ENCODE measurements at regions not wholly inside any gene's neighbourhood (a gene's known extent, or its start where the extent isn't known, plus 50 kb on each side); places are given as distances from the start of the nearest gene placed in this dataset.

DNA sequence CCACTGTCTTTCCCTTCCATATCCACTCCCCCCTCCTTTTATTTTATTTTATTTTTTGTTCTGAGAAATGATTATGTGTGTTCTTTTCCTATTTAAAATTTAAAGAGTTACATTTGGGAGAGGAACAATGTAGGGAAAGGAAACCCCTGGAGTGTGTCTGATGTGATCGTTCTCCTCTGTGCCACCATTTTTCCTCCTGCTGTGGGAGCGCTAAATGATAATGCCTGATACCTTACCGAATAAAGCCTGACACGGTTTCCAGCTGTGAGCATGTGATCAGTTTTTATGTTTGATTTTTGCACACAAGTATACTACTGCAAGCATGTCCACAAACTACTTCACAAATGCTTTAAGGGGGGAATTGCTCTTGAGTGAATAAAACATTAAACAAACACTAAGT is 317.8 kb upstream of the FANCL start:
- TF ChIP-seq, protein P1, sequence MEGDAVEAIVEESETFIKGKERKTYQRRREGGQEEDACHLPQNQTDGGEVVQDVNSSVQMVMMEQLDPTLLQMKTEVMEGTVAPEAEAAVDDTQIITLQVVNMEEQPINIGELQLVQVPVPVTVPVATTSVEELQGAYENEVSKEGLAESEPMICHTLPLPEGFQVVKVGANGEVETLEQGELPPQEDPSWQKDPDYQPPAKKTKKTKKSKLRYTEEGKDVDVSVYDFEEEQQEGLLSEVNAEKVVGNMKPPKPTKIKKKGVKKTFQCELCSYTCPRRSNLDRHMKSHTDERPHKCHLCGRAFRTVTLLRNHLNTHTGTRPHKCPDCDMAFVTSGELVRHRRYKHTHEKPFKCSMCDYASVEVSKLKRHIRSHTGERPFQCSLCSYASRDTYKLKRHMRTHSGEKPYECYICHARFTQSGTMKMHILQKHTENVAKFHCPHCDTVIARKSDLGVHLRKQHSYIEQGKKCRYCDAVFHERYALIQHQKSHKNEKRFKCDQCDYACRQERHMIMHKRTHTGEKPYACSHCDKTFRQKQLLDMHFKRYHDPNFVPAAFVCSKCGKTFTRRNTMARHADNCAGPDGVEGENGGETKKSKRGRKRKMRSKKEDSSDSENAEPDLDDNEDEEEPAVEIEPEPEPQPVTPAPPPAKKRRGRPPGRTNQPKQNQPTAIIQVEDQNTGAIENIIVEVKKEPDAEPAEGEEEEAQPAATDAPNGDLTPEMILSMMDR (conservative IDR thresholded peaks at IDR 0.05; ENCODE audit: low read depth, low read length): no peak
- H3K4me3 ChIP-seq (ENCODE audit: low read length): no peak overlapping the region
- no peak for DNase-seq (ENCODE audit: low read depth)

DNA sequence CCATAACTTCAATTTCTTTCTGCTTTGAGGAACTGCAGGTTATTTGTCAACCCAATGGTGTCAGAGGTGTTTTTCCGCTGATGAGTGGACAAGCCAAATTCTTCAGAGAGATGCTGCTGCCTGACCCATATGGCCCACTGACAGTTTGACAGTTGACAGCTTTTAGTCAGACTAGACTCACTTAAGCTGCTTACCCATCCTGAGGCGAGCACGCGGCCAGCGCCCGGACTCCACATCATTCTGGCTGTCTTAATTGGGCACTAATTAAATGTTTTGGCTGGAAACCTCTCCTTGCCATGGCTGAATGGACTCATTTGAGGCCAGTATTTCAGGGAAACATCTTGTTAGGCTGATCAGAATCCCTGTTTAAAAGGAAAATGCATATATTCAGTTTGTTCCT is 316.1 kb upstream of the FANCL start:
- DNase-seq (ENCODE audit: low read depth): no peak
- H3K4me3 ChIP-seq (ENCODE audit: low read length): no peak overlapping the region
- TF ChIP-seq, protein P1 (conservative IDR thresholded peaks at IDR 0.05; ENCODE audit: low read depth, low read length): no peak

DNA sequence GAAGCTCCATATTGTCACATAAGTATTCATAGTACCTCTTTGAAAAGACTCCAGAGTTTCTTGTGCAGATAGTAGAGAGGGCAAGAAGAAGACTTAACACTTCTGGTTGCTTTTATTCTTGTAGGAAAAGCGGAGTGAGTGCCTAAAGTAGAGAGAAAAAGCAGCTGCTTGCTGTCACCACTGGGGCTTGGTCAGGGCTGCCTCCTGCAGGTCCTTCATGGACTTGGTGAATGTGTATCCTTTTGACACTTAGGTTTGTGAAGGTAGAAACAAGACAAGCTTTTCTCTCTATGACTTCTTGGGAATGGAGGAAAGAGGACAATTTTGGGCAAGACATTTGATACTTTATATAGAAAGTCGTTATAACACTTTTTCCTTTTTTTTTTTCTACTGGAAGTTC is 312.8 kb upstream of the FANCL start:
- TF ChIP-seq, protein P1 (conservative IDR thresholded peaks at IDR 0.05; ENCODE audit: low read depth, low read length): peak; percentile 16
- no peak overlapping the region for H3K4me3 ChIP-seq (ENCODE audit: low read length)
- no peak for DNase-seq (ENCODE audit: low read depth)

GRCh38 chr2:58553522-58553921 is 312.4 kb upstream of the FANCL start:
- TF ChIP-seq, protein P1 (conservative IDR thresholded peaks at IDR 0.05; ENCODE audit: low read depth, low read length): no peak

GRCh38 chr2:58545300-58546280 is 304.5 kb upstream of the FANCL start:
- DNase-seq (ENCODE audit: low read depth): no peak
- H3K4me3 ChIP-seq (ENCODE audit: low read length): no peak overlapping the region
- TF ChIP-seq, protein P1 (conservative IDR thresholded peaks at IDR 0.05; ENCODE audit: low read depth, low read length): no peak

More at GRCh38 chr2:58553522-58553921, 312.4 kb upstream of the FANCL start:
- no peak overlapping the region for H3K4me3 ChIP-seq (ENCODE audit: low read length)
- no peak for DNase-seq (ENCODE audit: low read depth)

DNA sequence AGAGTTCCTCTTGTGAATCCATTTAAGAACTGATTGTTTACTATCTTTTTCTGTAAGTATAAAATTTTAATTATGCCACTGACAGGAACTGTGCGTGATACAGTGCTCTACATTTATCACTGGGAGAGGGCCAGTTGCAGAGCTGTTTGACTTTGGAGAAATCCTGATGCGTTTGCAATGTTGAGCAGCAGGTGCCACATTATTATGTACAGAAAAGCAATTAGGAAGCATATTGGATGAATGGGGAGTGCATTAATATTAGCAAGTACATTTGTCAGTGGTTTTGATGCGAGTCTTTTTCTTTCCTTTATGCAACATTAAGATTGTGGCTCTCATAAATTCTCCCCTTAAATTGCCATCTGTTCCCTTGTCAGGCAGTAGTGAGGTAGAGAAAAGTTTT is 302.3 kb upstream of the FANCL start:
- no peak for DNase-seq (ENCODE audit: low read depth)
- H3K4me3 ChIP-seq (ENCODE audit: low read length): no peak overlapping the region
- TF ChIP-seq, protein P1 (conservative IDR thresholded peaks at IDR 0.05; ENCODE audit: low read depth, low read length): no peak

DNA sequence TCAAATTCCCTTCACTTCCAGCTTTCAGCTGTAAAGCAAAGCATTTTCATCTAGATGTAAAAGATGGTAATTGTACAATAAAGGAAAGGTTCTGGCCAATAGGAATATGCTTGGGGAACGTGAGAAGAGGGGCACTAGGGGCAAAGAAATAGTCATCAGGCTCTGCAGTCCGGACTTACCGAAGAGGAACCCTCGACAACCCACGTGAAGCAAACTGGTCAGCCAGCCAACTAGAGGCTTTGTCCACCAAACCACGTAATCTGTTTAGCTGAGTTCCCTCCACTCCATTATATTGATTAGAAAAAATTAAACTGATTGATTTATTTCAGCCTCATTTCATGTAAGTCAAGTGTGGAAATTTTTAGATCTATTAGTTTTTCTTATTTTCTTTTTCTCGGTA is 300.4 kb upstream of the FANCL start:
- H3K4me3 ChIP-seq (ENCODE audit: low read length): no peak overlapping the region
- no peak for DNase-seq (ENCODE audit: low read depth)
- TF ChIP-seq, protein P1 (conservative IDR thresholded peaks at IDR 0.05; ENCODE audit: low read depth, low read length): no peak

Measured in retinal pigment epithelial cell (primary cell).